Choroid plexus epithelial cell (primary cell): ENCODE measurements at regions not wholly inside any gene's neighbourhood (a gene's known extent, or its start where the extent isn't known, plus 50 kb on each side); places are given as distances from the start of the nearest gene placed in this dataset.
A peak's percentile ranks its signal among the peaks of the same experiment; 100 is the strongest.

ENCODE experiments used
- DNase-seq: peaks from one replicate; pipeline ENCODE4 v3.0.0-alpha.2; 2010; ENCODE audit warnings: low read depth
- H3K4me3 ChIP-seq: 2 replicates; pipeline ENCODE4 v1.5.1; 2011; ENCODE audit warnings: low read depth, mild to moderate bottlenecking, control low read depth, low read length, moderate library complexity
- CTCF ChIP-seq: conservative IDR thresholded peaks from 2 replicates; pipeline ENCODE4 v1.5.1; 2011; ENCODE audit warnings: low read depth, mild to moderate bottlenecking, control low read depth, inconsistent platforms, low read length, moderate library complexity

GRCh38 chr1:229027158-229027557 is 243.8 kb upstream of the RAB4A start:
- no peak for TF ChIP-seq CTCF

GRCh38 chr1:229027622-229028182 is 243.2 kb upstream of the RAB4A start:
- peak overlapping the region; percentile 25 for H3K4me3 ChIP-seq
- DNase-seq: peak; percentile 89
- no peak for TF ChIP-seq CTCF

More at GRCh38 chr1:229027158-229027557, 243.8 kb upstream of the RAB4A start:
- H3K4me3 ChIP-seq: no peak overlapping the region
- DNase-seq: no peak

- no peak overlapping the region for H3K4me3 ChIP-seq
- no peak for TF ChIP-seq CTCF
- DNase-seq: no peak
Measured at GRCh38 chr1:229028544-229028943, 242.4 kb upstream of the RAB4A start.

- H3K4me3 ChIP-seq: no peak overlapping the region
- DNase-seq: no peak
Measured at GRCh38 chr1:229028987-229029878, 241.7 kb upstream of the RAB4A start.

GRCh38 chr1:229029879-229030235 is 241.1 kb upstream of the RAB4A start:
- DNase-seq: no peak
- no peak overlapping the region for H3K4me3 ChIP-seq
- TF ChIP-seq CTCF: no peak

More at GRCh38 chr1:229028987-229029878, 241.7 kb upstream of the RAB4A start:
- no peak for TF ChIP-seq CTCF

GRCh38 chr1:229030630-229031029 is 240.3 kb upstream of the RAB4A start:
- no peak for DNase-seq
- H3K4me3 ChIP-seq: no peak overlapping the region
- no peak for TF ChIP-seq CTCF
